Parathyroid adenoma (tissue), 2 donors: ENCODE measurements at regions not wholly inside any gene's neighbourhood (a gene's known extent, or its start where the extent isn't known, plus 50 kb on each side); places are given as distances from the start of the nearest gene placed in this dataset.

Experiments
- H2AFZ ChIP-seq: fragments of 300-600 bp; sonication (generic); one replicate; pipeline ENCODE4 v1.7.0; 2017; ENCODE audit warnings: antibody characterized with exemption, mild to moderate bottlenecking
- H3K27ac ChIP-seq: fragments of 300-600 bp; sonication (generic); one replicate; pipeline ENCODE4 v1.7.0; 2017
- H3K27me3 ChIP-seq: fragments of 300-600 bp; sonication (generic); one replicate; pipeline ENCODE4 v1.7.0; 2017; ENCODE audit warnings: low read length; ENCODE audit not compliant: control insufficient read depth, insufficient read depth
- H3K36me3 ChIP-seq: fragments of 300-600 bp; sonication (generic); one replicate; pipeline ENCODE4 v1.7.0; 2017; ENCODE audit warnings: low read length; ENCODE audit not compliant: control insufficient read depth, insufficient read depth
- H3K4me1 ChIP-seq: fragments of 300-600 bp; sonication (generic); one replicate; pipeline ENCODE4 v1.7.0; 2017; ENCODE audit warnings: control low read depth
- H3K4me2 ChIP-seq: fragments of 300-600 bp; sonication (generic); one replicate; pipeline ENCODE4 v1.7.0; 2017; ENCODE audit warnings: low read length
- H3K4me3 ChIP-seq: fragments of 300-600 bp; sonication (generic); one replicate; pipeline ENCODE4 v1.7.0; 2017; ENCODE audit warnings: low read depth, low read length
- H3K79me2 ChIP-seq: fragments of 300-600 bp; sonication (generic); one replicate; pipeline ENCODE4 v1.7.0; 2017; ENCODE audit warnings: control low read depth
- H3K9ac ChIP-seq: fragments of 300-600 bp; sonication (generic); one replicate; pipeline ENCODE4 v1.7.0; 2017; ENCODE audit warnings: mild to moderate bottlenecking
- H3K9me3 ChIP-seq: fragments of 300-600 bp; sonication (generic); one replicate; pipeline ENCODE4 v1.7.0; 2017; ENCODE audit warnings: low read length; ENCODE audit not compliant: control insufficient read depth
- TF ChIP-seq, protein P1 (sequence below): fragments of 300-600 bp; sonication (generic); IDR thresholded peaks from one replicate; pipeline ENCODE4 v1.7.0; 2017; ENCODE audit warnings: antibody characterized with exemption, mild to moderate bottlenecking
- donor health status: primary hyperparathyroidism.

DNA sequence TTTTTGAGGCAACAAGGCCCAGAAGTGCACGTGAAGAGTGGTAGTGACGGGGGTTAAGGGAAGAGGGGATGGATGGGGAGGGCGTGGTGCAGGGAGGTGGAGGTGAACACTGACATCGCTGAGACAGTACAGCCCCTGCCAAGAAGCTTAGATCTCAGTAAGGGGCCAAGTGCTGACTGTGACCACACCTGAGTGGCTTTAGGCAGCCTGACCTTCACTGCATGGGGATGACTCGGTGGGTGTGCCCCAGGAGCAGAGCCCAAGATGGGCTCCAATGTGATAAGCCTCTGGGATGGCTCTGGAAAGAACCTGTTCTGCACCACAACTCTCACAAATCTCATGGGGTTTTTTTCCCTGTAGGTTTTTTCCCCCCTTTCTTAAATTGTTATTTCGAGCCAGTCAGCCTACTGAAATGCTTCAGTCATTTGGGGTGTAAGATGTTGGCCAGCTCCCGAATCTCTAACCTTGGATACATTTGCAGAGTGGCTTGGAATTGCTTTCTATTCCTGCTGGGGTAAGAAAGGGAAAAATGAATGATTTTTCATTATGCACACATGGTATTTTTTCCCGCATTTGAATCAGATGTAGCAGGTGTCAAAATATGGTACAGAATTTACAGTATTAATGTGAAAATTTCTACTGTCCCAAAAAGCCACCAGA is 165.0 kb downstream of the TM9SF2 start:
- no peaks in the 10 kb centered on the region for H3K79me2 ChIP-seq
- H3K27me3 ChIP-seq: no peaks in the 10 kb centered on the region
- no peaks in the 10 kb centered on the region for H3K9me3 ChIP-seq
- no peak overlapping the region for H3K27ac ChIP-seq
- H2AFZ ChIP-seq: no peak overlapping the region
- TF ChIP-seq, protein P1, sequence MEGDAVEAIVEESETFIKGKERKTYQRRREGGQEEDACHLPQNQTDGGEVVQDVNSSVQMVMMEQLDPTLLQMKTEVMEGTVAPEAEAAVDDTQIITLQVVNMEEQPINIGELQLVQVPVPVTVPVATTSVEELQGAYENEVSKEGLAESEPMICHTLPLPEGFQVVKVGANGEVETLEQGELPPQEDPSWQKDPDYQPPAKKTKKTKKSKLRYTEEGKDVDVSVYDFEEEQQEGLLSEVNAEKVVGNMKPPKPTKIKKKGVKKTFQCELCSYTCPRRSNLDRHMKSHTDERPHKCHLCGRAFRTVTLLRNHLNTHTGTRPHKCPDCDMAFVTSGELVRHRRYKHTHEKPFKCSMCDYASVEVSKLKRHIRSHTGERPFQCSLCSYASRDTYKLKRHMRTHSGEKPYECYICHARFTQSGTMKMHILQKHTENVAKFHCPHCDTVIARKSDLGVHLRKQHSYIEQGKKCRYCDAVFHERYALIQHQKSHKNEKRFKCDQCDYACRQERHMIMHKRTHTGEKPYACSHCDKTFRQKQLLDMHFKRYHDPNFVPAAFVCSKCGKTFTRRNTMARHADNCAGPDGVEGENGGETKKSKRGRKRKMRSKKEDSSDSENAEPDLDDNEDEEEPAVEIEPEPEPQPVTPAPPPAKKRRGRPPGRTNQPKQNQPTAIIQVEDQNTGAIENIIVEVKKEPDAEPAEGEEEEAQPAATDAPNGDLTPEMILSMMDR: no peak
- H3K36me3 ChIP-seq: no peaks in the 10 kb centered on the region
- no peak overlapping the region for H3K9ac ChIP-seq
- H3K4me3 ChIP-seq: no peak overlapping the region
- no peak overlapping the region for H3K4me2 ChIP-seq
- H3K4me1 ChIP-seq: no peaks in the 10 kb centered on the region

DNA sequence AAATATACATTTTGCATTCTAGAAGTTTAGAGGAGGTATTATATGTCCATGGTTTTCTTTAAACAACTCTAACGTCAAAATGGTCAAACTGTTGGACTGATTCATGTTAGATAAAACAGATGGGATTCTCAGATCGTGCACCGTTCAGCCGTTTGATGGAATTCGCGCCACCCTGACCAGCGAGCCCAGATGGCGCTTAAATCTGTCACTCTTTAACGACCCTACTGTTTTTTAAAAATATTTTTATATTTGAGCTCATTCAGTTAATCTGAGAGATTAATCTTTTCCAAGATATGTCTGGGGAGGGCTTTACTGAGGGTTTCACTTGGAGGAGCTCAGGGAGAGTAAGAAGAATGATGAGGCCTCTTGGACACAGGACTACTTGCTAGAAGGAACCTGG is 164.4 kb downstream of the TM9SF2 start:
- H3K4me1 ChIP-seq: no peaks in the 10 kb centered on the region
- no peaks in the 10 kb centered on the region for H3K79me2 ChIP-seq
- no peaks in the 10 kb centered on the region for H3K36me3 ChIP-seq
- H3K4me2 ChIP-seq: no peak overlapping the region
- no peak overlapping the region for H2AFZ ChIP-seq
- no peak overlapping the region for H3K27ac ChIP-seq
- no peak overlapping the region for H3K4me3 ChIP-seq
- TF ChIP-seq, protein P1: no peak
- H3K9me3 ChIP-seq: no peaks in the 10 kb centered on the region
- H3K9ac ChIP-seq: no peak overlapping the region
- H3K27me3 ChIP-seq: no peaks in the 10 kb centered on the region

DNA sequence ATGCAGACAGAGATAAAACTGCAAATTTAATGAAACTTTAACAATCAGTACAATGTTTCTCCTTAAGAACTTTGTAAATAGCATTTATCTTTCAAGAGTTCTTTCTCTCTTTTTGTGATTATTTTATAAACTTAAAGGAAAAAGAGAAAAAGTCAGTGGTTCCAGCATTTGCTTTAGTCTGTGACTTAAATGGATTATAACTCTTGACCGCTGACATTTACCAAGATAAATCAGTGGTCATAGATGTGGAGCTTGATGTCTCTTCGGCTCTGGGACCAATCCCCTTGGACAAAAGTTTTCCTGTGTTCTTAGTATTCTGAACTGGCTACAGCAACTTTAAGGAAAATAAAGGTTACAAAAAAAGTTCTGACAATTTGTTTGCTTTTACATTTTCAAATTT is 162.6 kb downstream of the TM9SF2 start:
- H3K4me3 ChIP-seq: no peak overlapping the region
- H3K9ac ChIP-seq: no peak overlapping the region
- H3K27me3 ChIP-seq: no peaks in the 10 kb centered on the region
- no peaks in the 10 kb centered on the region for H3K79me2 ChIP-seq
- no peak overlapping the region for H3K4me2 ChIP-seq
- H3K9me3 ChIP-seq: no peaks in the 10 kb centered on the region
- H2AFZ ChIP-seq: no peak overlapping the region
- TF ChIP-seq, protein P1: no peak
- no peaks in the 10 kb centered on the region for H3K4me1 ChIP-seq
- H3K27ac ChIP-seq: no peak overlapping the region
- H3K36me3 ChIP-seq: no peaks in the 10 kb centered on the region

DNA sequence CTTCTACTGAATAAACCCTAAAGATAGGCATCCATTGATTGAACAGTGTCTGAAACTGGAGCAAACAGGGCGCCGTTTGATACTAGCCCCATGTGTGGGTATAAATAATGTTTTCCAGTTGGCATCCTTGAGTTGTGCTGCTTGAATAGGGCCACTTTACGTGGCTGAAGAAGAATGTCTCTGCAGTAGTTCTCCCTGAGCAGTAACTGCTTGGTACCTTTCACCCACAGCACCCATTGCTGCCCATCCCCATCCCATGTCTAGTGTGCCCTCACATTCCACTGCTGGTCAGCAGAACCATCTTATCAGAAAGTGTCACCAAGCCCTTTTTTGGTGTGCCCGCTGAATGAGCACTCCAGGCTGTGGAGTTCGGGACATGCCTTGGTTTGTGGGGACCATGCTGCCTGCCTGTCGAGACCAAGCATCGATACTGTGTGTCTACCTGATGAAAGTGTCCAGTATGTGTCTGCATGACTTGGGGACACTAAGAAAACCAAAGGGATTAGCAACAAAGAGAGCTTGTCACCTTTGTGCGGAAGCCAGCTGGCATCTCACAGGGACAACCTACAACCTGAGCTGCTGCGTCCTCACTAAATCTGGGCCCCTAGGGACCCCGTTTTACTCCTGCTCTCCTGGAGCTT is 162.0 kb downstream of the TM9SF2 start:
- Histone ChIP-seq H3K9ac (no peak overlapping the region), H3K4me1 (no peaks in the 10 kb centered on the region), H3K9me3 (no peaks in the 10 kb centered on the region), H2AFZ (no peak overlapping the region), H3K79me2 (no peaks in the 10 kb centered on the region), H3K27ac (no peak overlapping the region), H3K4me2 (no peak overlapping the region), H3K36me3 (no peaks in the 10 kb centered on the region), H3K4me3 (no peak overlapping the region), H3K27me3 (no peaks in the 10 kb centered on the region)
- TF ChIP-seq, protein P1: no peak

DNA sequence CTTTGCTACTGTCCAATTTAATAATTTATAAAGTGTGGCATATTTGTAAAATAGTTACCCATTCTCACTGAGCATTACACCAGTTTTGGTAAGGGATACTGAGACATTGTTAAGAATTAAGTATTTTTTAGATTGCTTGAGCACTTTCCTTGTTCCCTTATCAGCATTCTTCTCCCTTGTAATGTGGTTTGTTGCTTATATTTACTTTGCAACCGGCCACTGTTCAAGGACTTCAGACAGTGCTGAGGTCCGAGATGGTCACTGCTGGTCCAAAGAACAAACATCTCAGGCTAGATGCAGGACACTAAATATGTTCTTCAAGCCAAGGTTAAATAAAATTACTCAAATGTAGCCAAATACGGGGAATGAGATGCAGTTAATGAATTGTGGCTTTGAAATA is 161.4 kb downstream of the TM9SF2 start:
- H3K4me2 ChIP-seq: no peak overlapping the region
- TF ChIP-seq, protein P1: no peak
- H2AFZ ChIP-seq: no peak overlapping the region
- H3K79me2 ChIP-seq: no peaks in the 10 kb centered on the region
- H3K27me3 ChIP-seq: no peaks in the 10 kb centered on the region
- no peak overlapping the region for H3K27ac ChIP-seq
- H3K4me1 ChIP-seq: no peaks in the 10 kb centered on the region
- no peak overlapping the region for H3K4me3 ChIP-seq
- no peak overlapping the region for H3K9ac ChIP-seq
- H3K36me3 ChIP-seq: no peaks in the 10 kb centered on the region
- no peaks in the 10 kb centered on the region for H3K9me3 ChIP-seq
